Head of caudate nucleus (tissue), 42 donors: ENCODE measurements at regions not wholly inside any gene's neighbourhood (a gene's known extent, or its start where the extent isn't known, plus 50 kb on each side); places are given as distances from the start of the nearest gene placed in this dataset.

Experiments
- DNase-seq, 42 donors: peaks; one replicate each; pipeline versions ENCODE4 v3.0.0 to v3.0.0-alpha.2; 2020 to 2021; ENCODE audit warnings: mixed read lengths in 7 of 42
- intact Hi-C: fragments of 100-400 bp; cut with DNase I; formaldehyde crosslinking; loops from one replicate; pipeline ENCODE4 v1.15.0; 2022

GRCh38 chr20:62590309-62591121, 51.8 kb upstream of the SLCO4A1 start:
- intact Hi-C loops, result no loop called here
- DNase-seq, result peak in 4 of 42 donors; percentile 12 to 46 (median 18)

GRCh38 chr20:62591122-62591468, 51.2 kb upstream of the SLCO4A1 start:
- DNase-seq, result no peak
- intact Hi-C loops, result no loop called here

DNA sequence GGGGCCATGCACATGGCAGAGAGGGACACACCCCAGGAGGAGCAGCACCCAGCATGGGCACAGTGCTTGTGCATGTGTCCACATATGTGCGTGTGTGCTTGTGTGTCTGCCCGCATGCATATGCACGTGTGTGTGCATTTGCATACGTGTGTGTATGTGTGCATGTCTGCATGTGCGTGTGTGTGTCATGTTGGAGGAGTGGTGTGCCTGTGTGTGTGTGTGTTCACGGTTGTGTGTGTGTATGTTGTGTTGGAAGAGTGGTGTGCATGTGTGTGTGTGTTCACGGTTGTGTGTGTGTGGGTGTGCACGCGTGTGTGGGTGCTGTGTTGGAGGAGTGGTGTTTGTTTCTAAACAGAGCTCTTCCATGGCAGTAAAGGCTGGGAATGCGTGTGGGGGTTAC, 50.7 kb upstream of the SLCO4A1 start:
- intact Hi-C loops, result no loop called here

More for the DNA sequence above, 50.7 kb upstream of the SLCO4A1 start:
- DNase-seq, result no peak
